ENCODE measurements at regions not wholly inside any gene's neighbourhood (a gene's known extent, or its start where the extent isn't known, plus 50 kb on each side); places are given as distances from the start of the nearest gene placed in this dataset.
"Not testable (repeated sequence)": the region's sequence is repeated elsewhere in the genome, so short reads cannot be mapped to it uniquely, and the experiment has no call there.

DNA sequence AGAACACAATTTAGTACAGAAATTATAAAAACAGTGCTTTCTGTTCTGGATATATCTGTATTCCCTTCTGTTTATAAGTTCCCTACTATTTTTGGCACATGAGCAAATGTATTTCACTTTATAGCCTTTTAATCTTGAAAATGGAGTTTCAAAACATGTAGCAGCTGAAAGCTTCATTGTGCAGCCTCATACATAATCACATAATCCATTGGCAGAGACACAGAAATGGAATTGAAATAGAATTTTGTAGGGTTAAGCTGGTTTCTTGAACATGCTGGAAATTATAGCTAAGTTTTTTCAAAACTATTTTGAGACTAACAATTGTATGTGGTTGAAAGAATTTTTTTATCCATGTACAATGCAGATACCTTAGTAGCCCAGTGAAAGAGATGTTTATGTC, 614.3 kb upstream of the MDGA2 start:
- Mint-ChIP-seq H3K36me3 (ENCODE audit: low read depth) (no peaks in the 10 kb centered on the region), H3K27me3 (no peaks in the 10 kb centered on the region)
- POLR2A ChIA-PET = no interaction called here

GRCh38 chr14:48285217-48285616, 609.8 kb upstream of the MDGA2 start:
- H3K27me3 Mint-ChIP-seq; DNase-seq; CTCF ChIA-PET; H3K4me1 Mint-ChIP-seq; H3K9me3 Mint-ChIP-seq; H3K27ac Mint-ChIP-seq; H3K4me3 Mint-ChIP-seq; POLR2A ChIA-PET; H3K36me3 Mint-ChIP-seq (ENCODE audit: low read depth): not testable (repeated sequence)

More for the DNA sequence above, 614.3 kb upstream of the MDGA2 start:
- Mint-ChIP-seq H3K4me3 (no peak overlapping the region), H3K27ac (no peak overlapping the region), H3K9me3 (no peaks in the 10 kb centered on the region), H3K4me1 (no peaks in the 10 kb centered on the region)
- CTCF ChIA-PET = no interaction called here
- no peak for DNase-seq

GRCh38 chr14:48275301-48275700, 599.9 kb upstream of the MDGA2 start:
- H3K36me3 Mint-ChIP-seq (ENCODE audit: low read depth) = no peaks in the 10 kb centered on the region
- ChIA-PET POLR2A (no interaction called here), CTCF (no interaction called here)
- DNase-seq = no peak
- H3K4me1 Mint-ChIP-seq = no peaks in the 10 kb centered on the region
- no peaks in the 10 kb centered on the region for H3K27me3 Mint-ChIP-seq
- peaks cover 8% of the 10 kb centered on the region for H3K9me3 Mint-ChIP-seq
- H3K27ac Mint-ChIP-seq = no peak overlapping the region
- no peak overlapping the region for H3K4me3 Mint-ChIP-seq

DNA sequence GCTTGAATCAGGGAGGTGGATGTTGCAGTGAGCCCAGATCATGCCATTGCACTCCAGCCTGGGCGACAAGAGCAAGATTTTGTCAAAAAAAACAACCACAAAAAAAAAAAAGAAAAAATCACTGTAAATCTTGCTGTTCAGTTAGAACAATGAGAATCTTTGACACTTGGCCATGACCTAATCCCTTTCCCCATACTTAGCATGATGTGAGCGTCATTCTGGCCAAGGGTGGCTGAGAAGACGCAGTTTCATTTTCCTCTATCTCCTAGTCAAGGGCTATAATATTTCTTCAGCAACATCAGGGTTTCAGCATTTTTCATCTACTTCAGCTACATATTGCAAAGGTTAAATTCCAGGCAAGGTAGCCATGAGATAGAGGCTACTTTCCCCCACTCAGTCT, 599.4 kb upstream of the MDGA2 start:
- POLR2A ChIA-PET = no interaction called here
- CTCF ChIA-PET = no interaction called here
- no peak for DNase-seq
- Mint-ChIP-seq H3K36me3 (ENCODE audit: low read depth) (no peaks in the 10 kb centered on the region), H3K4me3 (no peak overlapping the region), H3K27me3 (no peaks in the 10 kb centered on the region), H3K27ac (no peak overlapping the region), H3K4me1 (no peaks in the 10 kb centered on the region), H3K9me3 (peaks cover 8% of the 10 kb centered on the region)

DNA sequence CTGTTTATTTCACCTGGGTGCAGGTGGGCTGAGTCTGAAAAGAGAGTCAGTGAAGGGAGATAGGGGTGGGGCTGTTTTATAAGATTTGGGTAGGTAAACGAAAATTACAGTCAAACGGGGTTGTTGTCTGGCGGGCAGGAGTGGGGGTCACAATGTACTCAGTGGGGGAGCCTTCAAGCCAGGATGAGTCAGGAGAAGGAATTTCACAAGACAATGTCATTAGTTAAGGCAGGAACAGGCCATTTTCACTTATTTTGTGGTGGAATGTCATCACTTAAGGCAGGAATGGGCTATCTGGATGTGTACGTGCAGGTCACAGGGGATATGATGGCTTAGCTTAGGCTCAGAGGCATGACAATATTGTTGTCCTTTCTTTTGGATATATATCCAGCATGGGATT, 592.5 kb upstream of the MDGA2 start:
- H3K4me1 Mint-ChIP-seq; CTCF ChIA-PET; H3K36me3 Mint-ChIP-seq (ENCODE audit: low read depth); POLR2A ChIA-PET; DNase-seq; H3K27ac Mint-ChIP-seq; H3K4me3 Mint-ChIP-seq; H3K27me3 Mint-ChIP-seq: not testable (repeated sequence)
- peaks cover 11% of the 10 kb centered on the region for H3K9me3 Mint-ChIP-seq

DNA sequence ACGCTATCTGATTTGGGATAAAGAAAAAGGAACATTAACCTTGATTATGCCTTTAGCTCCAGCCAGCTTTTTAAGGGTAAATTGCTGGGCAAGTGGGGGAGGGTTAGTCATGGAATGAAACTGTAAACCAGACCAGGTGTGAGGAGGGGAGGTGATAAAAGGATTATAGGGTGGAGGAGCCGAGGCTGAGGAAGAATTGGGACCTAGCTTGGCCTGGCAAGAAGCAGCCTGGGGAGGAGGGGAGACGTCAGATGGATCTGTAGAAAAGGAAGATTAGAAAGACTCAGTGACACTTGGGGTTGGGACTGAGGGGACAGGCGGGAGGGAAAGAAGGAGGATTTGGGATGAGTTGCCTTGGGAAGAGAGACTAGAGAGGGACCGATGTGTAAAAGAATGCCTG, 590.8 kb upstream of the MDGA2 start:
- CTCF ChIA-PET; H3K36me3 Mint-ChIP-seq (ENCODE audit: low read depth); POLR2A ChIA-PET; H3K27me3 Mint-ChIP-seq; H3K4me1 Mint-ChIP-seq; H3K27ac Mint-ChIP-seq; H3K4me3 Mint-ChIP-seq; DNase-seq: not testable (repeated sequence)
- H3K9me3 Mint-ChIP-seq = peaks cover 11% of the 10 kb centered on the region

- no peak overlapping the region for H3K4me3 Mint-ChIP-seq
- ChIA-PET CTCF (no interaction called here), POLR2A (no interaction called here)
- no peaks in the 10 kb centered on the region for H3K36me3 Mint-ChIP-seq (ENCODE audit: low read depth)
- no peak for DNase-seq
- H3K27ac Mint-ChIP-seq = no peak overlapping the region
- no peaks in the 10 kb centered on the region for H3K27me3 Mint-ChIP-seq
- no peaks in the 10 kb centered on the region for H3K4me1 Mint-ChIP-seq
- H3K9me3 Mint-ChIP-seq = peaks cover 14% of the 10 kb centered on the region
Measured at GRCh38 chr14:48261436-48261835, 586.0 kb upstream of the MDGA2 start.

DNA sequence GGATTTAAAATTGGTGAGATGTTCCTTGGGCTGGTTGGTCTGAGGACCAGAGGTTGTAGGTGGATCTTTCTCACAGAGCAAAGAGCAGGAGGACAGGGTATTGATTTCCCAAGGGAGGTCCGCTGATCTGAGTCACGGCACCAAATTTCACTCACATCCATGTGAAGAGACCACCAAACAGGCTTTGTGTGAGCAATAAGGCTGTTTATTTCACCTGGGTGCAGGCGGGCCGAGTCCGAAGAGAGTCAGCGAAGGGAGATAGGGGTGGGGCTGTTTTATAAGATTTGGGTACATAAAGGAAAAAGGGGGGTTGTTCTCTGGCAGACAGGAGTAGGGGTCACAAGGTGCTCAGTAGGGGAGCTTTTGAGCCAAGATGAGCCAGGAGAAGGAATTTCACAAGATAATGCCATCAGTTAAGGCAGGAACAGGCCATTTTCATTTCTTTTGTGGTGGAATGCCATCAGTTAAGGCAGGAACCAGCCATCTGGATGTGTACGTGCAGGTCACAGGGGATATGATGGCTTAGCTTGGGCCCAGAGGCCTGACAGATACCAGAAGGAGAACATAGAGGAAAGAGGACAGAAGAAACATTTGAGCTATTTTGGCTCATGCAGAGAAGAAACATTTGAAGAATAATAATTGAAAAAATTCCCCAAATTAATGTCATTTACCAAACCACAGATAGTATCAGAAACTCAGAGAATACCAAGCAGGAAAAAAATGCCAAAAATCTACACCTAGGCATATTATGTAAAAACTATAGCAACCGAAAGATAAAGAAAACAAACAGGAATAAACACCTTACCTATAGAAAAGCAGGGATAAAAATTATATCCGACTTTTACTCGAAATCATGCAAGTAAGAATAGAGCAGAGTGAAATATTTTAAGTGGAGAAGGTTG, 585.2 kb upstream of the MDGA2 start:
- H3K4me1 Mint-ChIP-seq; H3K36me3 Mint-ChIP-seq (ENCODE audit: low read depth); H3K27ac Mint-ChIP-seq; POLR2A ChIA-PET; H3K27me3 Mint-ChIP-seq; H3K4me3 Mint-ChIP-seq; DNase-seq; CTCF ChIA-PET: not testable (repeated sequence)
- H3K9me3 Mint-ChIP-seq = peaks cover 13% of the 10 kb centered on the region

DNA sequence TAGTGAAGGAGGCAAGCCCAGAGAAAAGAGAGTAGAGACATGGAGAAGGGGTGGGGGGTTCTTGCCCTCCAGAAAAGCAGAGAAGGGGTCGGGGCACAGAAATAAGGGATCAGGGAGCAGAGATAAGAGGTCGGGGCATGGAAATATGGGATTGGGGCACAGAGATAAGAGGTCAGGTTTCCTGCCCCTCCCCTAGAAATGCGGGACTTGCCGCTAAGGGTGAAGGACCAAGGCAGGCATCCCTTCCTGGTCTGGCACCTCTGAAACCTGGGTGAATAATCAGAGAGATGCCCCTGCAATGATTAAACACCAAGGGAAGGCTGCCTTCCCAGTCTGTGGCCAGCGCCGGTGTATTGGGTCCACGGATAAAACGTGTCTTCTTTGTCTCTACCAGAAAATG, 584.5 kb upstream of the MDGA2 start:
- H3K4me3 Mint-ChIP-seq; H3K27me3 Mint-ChIP-seq; H3K27ac Mint-ChIP-seq; POLR2A ChIA-PET; DNase-seq; CTCF ChIA-PET; H3K36me3 Mint-ChIP-seq (ENCODE audit: low read depth); H3K4me1 Mint-ChIP-seq: not testable (repeated sequence)
- peaks cover 13% of the 10 kb centered on the region for H3K9me3 Mint-ChIP-seq

DNA sequence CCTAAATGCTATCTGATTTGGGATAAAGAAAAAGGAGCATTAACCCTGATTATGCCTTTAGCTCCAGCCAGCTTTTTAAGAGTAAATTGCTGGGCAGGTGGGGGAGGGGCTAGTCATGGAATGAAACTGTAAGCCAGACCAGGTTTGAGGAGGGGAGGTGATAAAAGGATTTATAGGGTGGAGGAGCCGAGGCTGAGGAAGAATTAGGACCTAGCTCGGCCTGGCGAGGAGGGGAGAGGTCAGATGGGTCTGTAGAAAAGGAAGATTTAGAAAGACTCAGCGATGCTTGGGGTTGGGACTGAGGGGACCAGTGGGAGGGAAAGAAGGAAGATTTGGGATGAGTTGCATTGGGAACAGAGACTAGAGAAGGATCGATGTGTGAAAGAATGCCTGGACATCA, 583.8 kb upstream of the MDGA2 start:
- POLR2A ChIA-PET, DNase-seq: not testable (repeated sequence)

DNA sequence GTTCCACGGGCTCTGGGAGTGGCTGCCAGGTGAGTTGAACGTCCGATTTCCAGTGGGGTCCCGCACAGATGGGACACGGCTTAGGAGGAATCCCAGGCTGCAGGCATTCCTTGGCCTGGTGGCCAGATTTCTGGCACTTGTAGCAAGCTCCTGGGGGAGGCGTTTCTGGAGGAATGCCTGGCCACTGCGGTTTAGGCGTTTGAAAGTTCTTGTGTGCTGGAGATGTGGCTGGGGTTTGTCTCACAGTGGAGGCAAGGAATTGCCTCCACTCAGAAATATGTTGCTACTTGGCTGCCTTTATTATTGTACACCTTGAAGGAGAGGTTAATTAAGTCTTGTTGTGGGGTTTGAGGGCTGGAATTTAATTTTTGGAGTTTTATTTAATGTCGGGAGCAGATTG, 583.3 kb upstream of the MDGA2 start:
- H3K27ac Mint-ChIP-seq; DNase-seq; H3K4me1 Mint-ChIP-seq; POLR2A ChIA-PET; CTCF ChIA-PET; H3K36me3 Mint-ChIP-seq (ENCODE audit: low read depth); H3K4me3 Mint-ChIP-seq; H3K27me3 Mint-ChIP-seq: not testable (repeated sequence)
- peaks cover 17% of the 10 kb centered on the region for H3K9me3 Mint-ChIP-seq

More for the DNA sequence above, 583.8 kb upstream of the MDGA2 start:
- H3K27ac Mint-ChIP-seq; H3K4me1 Mint-ChIP-seq; H3K27me3 Mint-ChIP-seq; CTCF ChIA-PET; H3K36me3 Mint-ChIP-seq (ENCODE audit: low read depth); H3K4me3 Mint-ChIP-seq: not testable (repeated sequence)
- peaks cover 13% of the 10 kb centered on the region for H3K9me3 Mint-ChIP-seq

- CTCF ChIA-PET = no interaction called here
- Mint-ChIP-seq H3K9me3 (peaks cover 4% of the 10 kb centered on the region), H3K4me1 (no peaks in the 10 kb centered on the region)
Measured at GRCh38 chr14:48253020-48253419, 577.6 kb upstream of the MDGA2 start.

DNA sequence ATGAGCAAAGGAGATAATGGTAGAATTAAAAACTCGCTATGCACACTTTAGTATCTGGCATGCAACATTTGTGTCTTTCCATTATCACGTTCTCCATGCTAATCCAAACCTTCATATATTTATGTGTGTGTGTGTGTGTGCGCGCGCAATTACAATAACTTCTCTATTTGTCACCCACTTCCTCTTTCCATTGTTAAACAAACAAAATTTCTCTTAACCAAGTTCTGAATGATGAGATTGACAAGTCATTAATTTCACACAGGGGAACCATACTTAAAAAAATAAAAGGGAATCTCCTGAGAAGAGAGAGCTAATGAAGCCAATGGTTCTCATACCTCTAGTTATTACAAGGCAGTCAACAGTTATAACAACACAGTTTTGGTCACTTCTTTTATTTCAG, 575.9 kb upstream of the MDGA2 start:
- ChIA-PET POLR2A (no interaction called here), CTCF (no interaction called here)
- H3K9me3 Mint-ChIP-seq = peaks cover 4% of the 10 kb centered on the region
- no peak overlapping the region for H3K4me3 Mint-ChIP-seq
- no peak overlapping the region for H3K27ac Mint-ChIP-seq
- H3K36me3 Mint-ChIP-seq (ENCODE audit: low read depth) = no peaks in the 10 kb centered on the region
- no peaks in the 10 kb centered on the region for H3K4me1 Mint-ChIP-seq
- no peak for DNase-seq
- no peaks in the 10 kb centered on the region for H3K27me3 Mint-ChIP-seq

More at GRCh38 chr14:48253020-48253419, 577.6 kb upstream of the MDGA2 start:
- no peaks in the 10 kb centered on the region for H3K27me3 Mint-ChIP-seq
- no peak overlapping the region for H3K4me3 Mint-ChIP-seq
- DNase-seq = no peak
- H3K27ac Mint-ChIP-seq = no peak overlapping the region
- POLR2A ChIA-PET = no interaction called here
- H3K36me3 Mint-ChIP-seq (ENCODE audit: low read depth) = no peaks in the 10 kb centered on the region

DNA sequence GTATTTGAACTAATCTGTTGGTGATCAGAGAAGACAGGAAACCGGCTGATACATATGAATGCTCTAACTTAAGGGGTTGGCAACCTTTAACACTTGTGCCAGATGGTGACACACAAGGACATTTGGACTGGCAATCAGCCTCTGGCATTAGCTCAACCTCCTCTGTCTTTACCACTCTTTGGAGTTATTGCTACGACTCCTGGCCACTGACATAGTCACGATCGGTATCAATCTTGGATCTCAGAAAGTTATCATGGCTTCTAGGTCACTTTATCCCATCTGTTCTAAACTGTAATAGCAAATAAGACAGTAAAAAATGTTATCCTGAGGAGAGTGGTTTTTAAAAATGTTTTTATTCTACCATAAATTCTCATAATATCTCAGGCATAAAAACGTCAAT, 575.2 kb upstream of the MDGA2 start:
- no peaks in the 10 kb centered on the region for H3K36me3 Mint-ChIP-seq (ENCODE audit: low read depth)
- no peak overlapping the region for H3K4me3 Mint-ChIP-seq
- POLR2A ChIA-PET = no interaction called here
- no peaks in the 10 kb centered on the region for H3K27me3 Mint-ChIP-seq
- H3K9me3 Mint-ChIP-seq = peaks cover 4% of the 10 kb centered on the region
- CTCF ChIA-PET = no interaction called here
- H3K27ac Mint-ChIP-seq = no peak overlapping the region
- no peaks in the 10 kb centered on the region for H3K4me1 Mint-ChIP-seq
- DNase-seq = no peak
